T-helper 17 cell (primary cell): ENCODE measurements at regions not wholly inside any gene's neighbourhood (a gene's known extent, or its start where the extent isn't known, plus 50 kb on each side); places are given as distances from the start of the nearest gene placed in this dataset.

Source experiments
- ATAC-seq: fragments of 150-1000 bp; cut with Tn5 transposase; 2 replicates; pipeline ENCODE4 v1.10.0; 2021; ENCODE audit warnings: mild to moderate bottlenecking, moderate library complexity
- DNase-seq, 3 donors: peaks; one replicate each; pipeline versions ENCODE4 v3.0.0 to v3.0.0-alpha.2; 2020 to 2021
- H3K9me3 ChIP-seq: one replicate; pipeline ENCODE4 v1.7.0; 2013; ENCODE audit warnings: low read length, mild to moderate bottlenecking; ENCODE audit not compliant: control insufficient read depth, poor library complexity, severe bottlenecking
- H3K27ac Mint-ChIP-seq: one replicate; pipeline ENCODE4 v1.8.0; 2022; ENCODE audit warnings: mild to moderate bottlenecking, moderate library complexity, mixed read lengths
- H3K27me3 Mint-ChIP-seq: one replicate; pipeline ENCODE4 v1.8.0; 2022; ENCODE audit warnings: mixed read lengths
- H3K36me3 Mint-ChIP-seq: one replicate; pipeline ENCODE4 v1.8.0; 2022; ENCODE audit warnings: low read depth, mixed read lengths
- H3K4me1 Mint-ChIP-seq: one replicate; pipeline ENCODE4 v1.8.0; 2022; ENCODE audit warnings: mild to moderate bottlenecking, mixed read lengths
- H3K4me3 Mint-ChIP-seq: one replicate; pipeline ENCODE4 v1.8.0; 2022; ENCODE audit warnings: mild to moderate bottlenecking, moderate library complexity, mixed read lengths

- peaks cover 36% of the 10 kb centered on the region for H3K27me3 Mint-ChIP-seq
- no peak for ATAC-seq
- DNase-seq, result no peak
Measured at GRCh38 chr15:66919421-66919820, 146.0 kb upstream of the SMAD3 start.

DNA sequence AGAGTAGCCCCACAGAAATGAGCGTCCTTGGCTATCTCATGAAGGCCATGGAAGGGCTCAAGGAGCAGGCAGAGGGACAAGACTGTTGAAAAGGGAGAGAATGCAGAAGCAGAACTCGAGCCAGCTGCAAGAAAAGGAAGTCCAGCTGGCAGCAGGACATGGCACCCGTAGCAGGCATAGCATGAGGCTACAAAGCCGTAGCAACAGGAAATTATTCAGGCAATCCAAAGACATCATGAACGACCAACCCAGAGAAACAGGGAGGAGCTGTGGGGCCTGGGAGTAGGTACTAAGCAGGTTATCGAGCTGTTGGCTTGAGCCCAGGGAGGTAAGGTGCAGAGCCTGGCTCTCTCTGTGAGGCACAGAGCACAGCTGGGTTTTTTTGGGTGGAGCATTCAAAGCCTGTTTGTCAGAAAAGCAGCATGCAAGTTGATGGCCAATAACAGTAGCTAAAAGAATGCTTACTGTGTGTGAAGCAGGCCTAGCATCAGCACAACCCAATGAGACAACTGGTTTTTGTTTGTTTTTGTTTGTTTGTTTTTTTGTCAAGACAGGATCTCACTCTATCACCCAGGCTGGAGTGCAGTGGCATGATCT, 144.0 kb upstream of the SMAD3 start:
- ATAC-seq, result no peak
- Mint-ChIP-seq H3K4me1 (no peaks in the 10 kb centered on the region), H3K27me3 (peaks cover 24% of the 10 kb centered on the region), H3K4me3 (no peak overlapping the region), H3K27ac (no peak overlapping the region), H3K36me3 (no peaks in the 10 kb centered on the region)
- peaks cover 3% of the 10 kb centered on the region for H3K9me3 ChIP-seq
- no peak for DNase-seq

More at GRCh38 chr15:66919421-66919820, 146.0 kb upstream of the SMAD3 start:
- no peak overlapping the region for H3K27ac Mint-ChIP-seq
- H3K4me1 Mint-ChIP-seq, result peaks cover 3% of the 10 kb centered on the region
- no peak overlapping the region for H3K4me3 Mint-ChIP-seq
- H3K9me3 ChIP-seq, result peaks cover 3% of the 10 kb centered on the region
- H3K36me3 Mint-ChIP-seq, result no peaks in the 10 kb centered on the region

GRCh38 chr15:66922608-66923007, 142.8 kb upstream of the SMAD3 start:
- H3K27ac Mint-ChIP-seq, result no peak overlapping the region

DNA sequence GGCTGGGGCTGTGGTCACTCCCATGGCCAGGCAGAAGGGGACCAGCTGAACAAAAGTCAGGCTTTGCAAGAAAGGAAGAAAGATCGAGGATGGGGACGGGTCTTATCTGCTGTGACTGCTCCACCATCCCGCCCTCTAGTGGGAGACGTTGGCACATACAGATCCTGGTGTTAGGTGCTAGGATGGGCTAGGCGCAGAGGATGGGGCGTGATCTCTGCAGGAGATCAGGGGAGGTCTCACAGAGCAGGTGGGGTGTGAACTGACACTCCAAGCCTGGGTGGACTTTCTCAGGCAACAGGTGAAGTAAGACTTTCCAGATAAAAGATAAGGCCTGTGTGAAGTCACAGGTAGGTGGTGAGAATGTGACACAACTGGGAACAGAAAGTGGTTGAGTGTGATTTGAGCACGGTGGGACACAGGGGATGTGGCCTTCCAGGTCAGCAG, 141.9 kb upstream of the SMAD3 start:
- Mint-ChIP-seq H3K27ac (no peak overlapping the region), H3K36me3 (no peaks in the 10 kb centered on the region)

More at GRCh38 chr15:66922608-66923007, 142.8 kb upstream of the SMAD3 start:
- Mint-ChIP-seq H3K4me3 (no peak overlapping the region), H3K36me3 (no peaks in the 10 kb centered on the region), H3K27me3 (peaks cover 24% of the 10 kb centered on the region), H3K4me1 (no peaks in the 10 kb centered on the region)
- ATAC-seq (no peak), DNase-seq (no peak)
- H3K9me3 ChIP-seq, result peaks cover 3% of the 10 kb centered on the region

DNA sequence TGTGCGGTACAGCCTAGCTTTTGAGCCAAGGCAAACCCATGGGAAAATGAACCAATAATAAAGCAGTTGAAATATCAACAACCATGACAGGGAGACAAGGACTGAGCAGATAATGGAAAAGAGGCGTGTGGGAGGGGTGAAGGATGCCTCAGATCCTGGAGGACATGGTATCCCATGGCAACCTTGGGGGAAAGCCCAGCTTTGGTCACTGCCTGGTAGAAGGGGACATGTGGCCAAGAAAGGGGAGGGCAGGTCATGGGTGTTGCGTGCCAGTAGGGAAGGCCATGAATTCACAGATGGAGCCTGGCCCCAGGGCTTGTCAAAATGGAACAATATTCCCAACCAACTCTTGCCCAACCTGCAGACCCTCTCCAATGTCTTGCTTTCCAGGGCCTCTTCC, 140.5 kb upstream of the SMAD3 start:
- H3K36me3 Mint-ChIP-seq, result no peaks in the 10 kb centered on the region
- no peak for ATAC-seq
- H3K27ac Mint-ChIP-seq, result no peak overlapping the region
- H3K27me3 Mint-ChIP-seq, result peaks cover 17% of the 10 kb centered on the region
- no peaks in the 10 kb centered on the region for H3K4me1 Mint-ChIP-seq
- no peak for DNase-seq
- H3K9me3 ChIP-seq, result no peaks in the 10 kb centered on the region
- no peak overlapping the region for H3K4me3 Mint-ChIP-seq

More for the DNA sequence above, 141.9 kb upstream of the SMAD3 start:
- Mint-ChIP-seq H3K27me3 (peaks cover 24% of the 10 kb centered on the region), H3K4me1 (no peaks in the 10 kb centered on the region), H3K4me3 (no peak overlapping the region)
- DNase-seq (peak in 1 of 3 donors; percentile 21), ATAC-seq (peak; percentile 50)
- no peaks in the 10 kb centered on the region for H3K9me3 ChIP-seq

- Mint-ChIP-seq H3K4me3 (no peak overlapping the region), H3K27me3 (peaks cover 14% of the 10 kb centered on the region), H3K36me3 (no peaks in the 10 kb centered on the region), H3K4me1 (no peaks in the 10 kb centered on the region), H3K27ac (no peak overlapping the region)
- no peaks in the 10 kb centered on the region for H3K9me3 ChIP-seq
- ATAC-seq (no peak), DNase-seq (no peak)
Measured at GRCh38 chr15:66925721-66926120, 139.7 kb upstream of the SMAD3 start.

GRCh38 chr15:66927201-66928077, 138.0 kb upstream of the SMAD3 start:
- H3K4me3 Mint-ChIP-seq, result no peak overlapping the region
- no peaks in the 10 kb centered on the region for H3K4me1 Mint-ChIP-seq
- DNase-seq (no peak), ATAC-seq (no peak)
- no peaks in the 10 kb centered on the region for H3K9me3 ChIP-seq
- no peaks in the 10 kb centered on the region for H3K36me3 Mint-ChIP-seq
- peaks cover 9% of the 10 kb centered on the region for H3K27me3 Mint-ChIP-seq
- H3K27ac Mint-ChIP-seq, result no peak overlapping the region

DNA sequence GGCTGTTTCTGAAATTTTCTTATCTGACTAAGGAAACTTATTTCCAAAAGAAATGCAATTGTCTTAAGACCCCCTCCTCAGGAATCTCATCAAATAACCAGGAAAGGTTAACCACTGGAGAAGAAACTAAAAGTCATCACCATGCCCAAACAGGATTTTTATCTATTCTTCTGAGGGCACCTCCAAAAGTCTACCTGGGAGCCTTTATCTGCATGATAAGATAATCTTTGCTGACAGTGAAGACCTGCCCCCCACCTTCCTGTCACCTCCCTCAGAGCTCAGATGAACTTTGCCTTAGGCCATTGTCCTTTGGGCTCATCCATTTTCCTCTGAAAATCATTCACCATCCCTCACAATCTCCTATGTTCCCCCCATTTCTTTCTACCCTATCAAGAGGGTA, 137.3 kb upstream of the SMAD3 start:
- DNase-seq (no peak), ATAC-seq (no peak)
- Mint-ChIP-seq H3K4me3 (no peak overlapping the region), H3K27me3 (peaks cover 9% of the 10 kb centered on the region), H3K4me1 (no peaks in the 10 kb centered on the region), H3K36me3 (no peaks in the 10 kb centered on the region), H3K27ac (no peak overlapping the region)
- H3K9me3 ChIP-seq, result no peaks in the 10 kb centered on the region

DNA sequence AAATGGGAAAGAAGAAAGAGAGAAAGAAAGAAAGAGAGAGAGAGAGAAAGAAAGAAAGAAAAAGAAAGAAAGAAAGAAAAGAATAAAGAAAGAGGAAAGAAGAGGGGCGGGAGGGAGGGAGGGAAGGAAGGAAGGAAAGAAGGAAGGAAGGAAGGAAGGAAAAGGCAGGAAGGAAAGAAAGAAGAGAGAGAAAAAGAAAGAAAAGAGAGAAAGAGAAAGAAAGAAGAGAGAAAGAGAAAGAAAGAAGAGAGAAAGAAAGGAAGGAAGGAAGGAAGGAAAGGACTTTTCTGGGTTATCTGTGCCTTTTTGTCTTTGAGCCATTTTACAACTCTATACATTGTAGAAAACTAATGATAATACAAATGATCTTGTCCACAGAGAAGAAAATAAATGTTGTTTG, 136.6 kb upstream of the SMAD3 start:
- no peak overlapping the region for H3K4me3 Mint-ChIP-seq
- H3K27me3 Mint-ChIP-seq, result peaks cover 9% of the 10 kb centered on the region
- H3K4me1 Mint-ChIP-seq, result no peaks in the 10 kb centered on the region
- no peak overlapping the region for H3K27ac Mint-ChIP-seq
- DNase-seq, result no peak
- no peaks in the 10 kb centered on the region for H3K36me3 Mint-ChIP-seq
- ATAC-seq, result no peak
- H3K9me3 ChIP-seq, result no peaks in the 10 kb centered on the region

DNA sequence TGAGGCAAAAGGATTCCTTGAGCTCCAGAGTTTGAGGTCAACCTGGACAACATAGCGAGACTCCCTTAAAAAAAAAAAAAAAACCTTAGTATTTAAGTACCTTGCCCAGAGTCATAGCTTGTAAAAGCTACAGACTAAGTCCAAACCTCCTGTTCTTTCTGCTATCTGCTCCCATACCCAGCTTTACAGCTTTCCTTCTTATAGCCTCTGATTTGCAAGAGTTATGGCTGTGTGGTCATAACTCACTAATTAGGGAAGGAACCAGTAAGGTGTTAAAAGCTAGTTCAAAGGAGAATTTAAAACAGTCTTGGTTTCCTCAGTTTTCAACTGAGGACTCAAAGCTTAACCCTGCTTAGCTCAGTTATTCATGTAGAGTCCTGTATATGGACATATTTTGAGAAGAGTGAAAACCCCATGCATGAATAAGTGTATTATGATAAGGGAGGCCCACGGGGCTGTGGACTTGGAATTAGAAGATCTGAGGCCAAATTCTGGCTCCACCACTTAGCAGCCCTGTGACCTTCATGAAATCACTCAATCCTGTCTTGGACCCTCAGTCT, 135.5 kb upstream of the SMAD3 start:
- no peak for ATAC-seq
- no peak overlapping the region for H3K4me3 Mint-ChIP-seq
- no peaks in the 10 kb centered on the region for H3K36me3 Mint-ChIP-seq
- DNase-seq, result no peak
- H3K27ac Mint-ChIP-seq, result no peak overlapping the region
- peaks cover 9% of the 10 kb centered on the region for H3K27me3 Mint-ChIP-seq
- H3K4me1 Mint-ChIP-seq, result no peaks in the 10 kb centered on the region
- no peaks in the 10 kb centered on the region for H3K9me3 ChIP-seq

GRCh38 chr15:66931768-66932633, 133.4 kb upstream of the SMAD3 start:
- no peaks in the 10 kb centered on the region for H3K36me3 Mint-ChIP-seq
- H3K27me3 Mint-ChIP-seq, result peaks cover 11% of the 10 kb centered on the region
- no peak overlapping the region for H3K27ac Mint-ChIP-seq
- no peak for DNase-seq
- H3K4me3 Mint-ChIP-seq, result peak overlapping the region; percentile 34
- no peak for ATAC-seq
- no peaks in the 10 kb centered on the region for H3K4me1 Mint-ChIP-seq
- H3K9me3 ChIP-seq, result no peaks in the 10 kb centered on the region

GRCh38 chr15:66932634-66933024, 132.8 kb upstream of the SMAD3 start:
- Mint-ChIP-seq H3K4me3 (no peak overlapping the region), H3K27me3 (peaks cover 11% of the 10 kb centered on the region), H3K27ac (no peak overlapping the region), H3K4me1 (no peaks in the 10 kb centered on the region), H3K36me3 (no peaks in the 10 kb centered on the region)
- ATAC-seq (no peak), DNase-seq (no peak)
- no peaks in the 10 kb centered on the region for H3K9me3 ChIP-seq
